BJ (cell line): ENCODE measurements at regions not wholly inside any gene's neighbourhood (a gene's known extent, or its start where the extent isn't known, plus 50 kb on each side); places are given as distances from the start of the nearest gene placed in this dataset.

Experiments used
- CTCF ChIA-PET: fragments of 350-600 bp; formaldehyde crosslinking; extraction: SDS; loops from one replicate; lab custom pipeline; 2021; ENCODE audit warnings: antibody characterized with exemption, inconsistent platforms; lab: Yijun Ruan, JAX
- POLR2A ChIA-PET: fragments of 300-600 bp; sonication (Branson Sonifier 250); formaldehyde crosslinking; extraction: SDS; loops from one replicate; lab custom pipeline; 2021; ENCODE audit warnings: antibody characterized with exemption; lab: Charles Lee
- DNase-seq: peaks from one replicate; pipeline ENCODE4 v3.0.0-alpha.2; 2011; ENCODE audit warnings: low read depth
- H3K27me3 ChIP-seq: 2 replicates; pipeline ENCODE4 v1.6.0; 2011; ENCODE audit warnings: low read length; ENCODE audit not compliant: control insufficient read depth, insufficient read depth
- H3K36me3 ChIP-seq: 2 replicates; pipeline ENCODE4 v1.5.1; 2011; ENCODE audit warnings: low read length; ENCODE audit not compliant: control insufficient read depth, insufficient read depth
- H3K4me3 ChIP-seq: 2 replicates; pipeline ENCODE4 v1.5.1; 2011; ENCODE audit warnings: low read depth, mild to moderate bottlenecking, control low read depth, low read length
- CTCF ChIP-seq: IDR thresholded peaks from 2 replicates; pipeline ENCODE4 v1.5.1; 2011; ENCODE audit warnings: low read depth, mild to moderate bottlenecking, control low read depth, inconsistent platforms, low read length, moderate library complexity; ENCODE audit not compliant: insufficient read depth

- ChIA-PET CTCF (interaction anchor here (1.1 to 1.7 kb wide), 4 partner anchors 15 to 172 kb away, joined by 3 to 4 read pairs (median 3); no protein-coding TSS in a partner anchor), POLR2A (no interaction called here)
- no peak for DNase-seq
- Histone ChIP-seq H3K4me3 (no peak overlapping the region), H3K36me3 (no peaks in the 10 kb centered on the region), H3K27me3 (no peaks in the 10 kb centered on the region)
- no peak for TF ChIP-seq CTCF
Observed at GRCh38 chr16:87107201-87107600, 210.0 kb downstream of the C16orf95 start.

- Histone ChIP-seq H3K4me3 (no peak overlapping the region), H3K27me3 (no peaks in the 10 kb centered on the region), H3K36me3 (no peaks in the 10 kb centered on the region)
- no peak for DNase-seq
- ChIA-PET POLR2A (interaction anchor here (0.5 kb wide), 1 partner anchor 19 kb away, joined by 5 read pairs; no protein-coding TSS in a partner anchor), CTCF (interaction anchor here (1.1 to 1.7 kb wide), 3 partner anchors 11 to 170 kb away, joined by 3 to 5 read pairs (median 4); no protein-coding TSS in a partner anchor)
- TF ChIP-seq CTCF = no peak
Observed at GRCh38 chr16:87108278-87108677, 208.9 kb downstream of the C16orf95 start.

GRCh38 chr16:87108941-87109340 is 208.3 kb downstream of the C16orf95 start:
- CTCF ChIA-PET = interaction anchor here (1.1 to 1.4 kb wide), 2 partner anchors 10 to 170 kb away, joined by 4 to 5 read pairs; no protein-coding TSS in a partner anchor
- no peak for DNase-seq
- POLR2A ChIA-PET = interaction anchor here (0.5 kb wide), 1 partner anchor 18 kb away, joined by 5 read pairs; no protein-coding TSS in a partner anchor
- H3K36me3 ChIP-seq = no peaks in the 10 kb centered on the region
- no peak for TF ChIP-seq CTCF
- 0 out of 2 replicates have a peak, but pooled peaks cover 3% of the 10 kb centered on the region for H3K27me3 ChIP-seq
- H3K4me3 ChIP-seq = no peak overlapping the region

- H3K36me3 ChIP-seq = no peaks in the 10 kb centered on the region
- DNase-seq = no peak
- TF ChIP-seq CTCF = no peak
- H3K27me3 ChIP-seq = 0 out of 2 replicates have a peak, but pooled peaks cover 3% of the 10 kb centered on the region
- POLR2A ChIA-PET = no interaction called here
- CTCF ChIA-PET = interaction anchor here (1.0 kb wide), 1 partner anchor 52 kb away, joined by 3 read pairs; no protein-coding TSS in a partner anchor
- no peak overlapping the region for H3K4me3 ChIP-seq
Observed at GRCh38 chr16:87114832-87115231, 202.4 kb downstream of the C16orf95 start.

GRCh38 chr16:87115646-87116045 is 201.5 kb downstream of the C16orf95 start:
- TF ChIP-seq CTCF = no peak
- no peaks in the 10 kb centered on the region for H3K36me3 ChIP-seq
- H3K4me3 ChIP-seq = no peak overlapping the region
- ChIA-PET CTCF (interaction anchor here (0.6 kb wide), 1 partner anchor 197 kb away, joined by 4 read pairs; no protein-coding TSS in a partner anchor), POLR2A (no interaction called here)
- H3K27me3 ChIP-seq = 0 out of 2 replicates have a peak, but pooled peaks cover 3% of the 10 kb centered on the region
- no peak for DNase-seq
